Neural progenitor cell (in vitro differentiated cells): ENCODE measurements at regions not wholly inside any gene's neighbourhood (a gene's known extent, or its start where the extent isn't known, plus 50 kb on each side); places are given as distances from the start of the nearest gene placed in this dataset.

Experiments
- EZH2 ChIP-seq: fragments of 200-600 bp; sonication (generic); IDR thresholded peaks from 2 replicates; pipeline ENCODE4 v1.6.1; 2017; ENCODE audit warnings: antibody characterized with exemption, mild to moderate bottlenecking, moderate library complexity
- EZH2phosphoT487 ChIP-seq: fragments of 200-600 bp; sonication (generic); IDR thresholded peaks from 2 replicates; pipeline ENCODE4 v1.6.1; 2017; ENCODE audit warnings: antibody characterized with exemption
- TF ChIP-seq, protein P1 (sequence below): fragments of 200-600 bp; sonication (generic); IDR thresholded peaks from 2 replicates; pipeline ENCODE4 v1.5.1; 2017; ENCODE audit warnings: antibody characterized with exemption, mild to moderate bottlenecking

DNA sequence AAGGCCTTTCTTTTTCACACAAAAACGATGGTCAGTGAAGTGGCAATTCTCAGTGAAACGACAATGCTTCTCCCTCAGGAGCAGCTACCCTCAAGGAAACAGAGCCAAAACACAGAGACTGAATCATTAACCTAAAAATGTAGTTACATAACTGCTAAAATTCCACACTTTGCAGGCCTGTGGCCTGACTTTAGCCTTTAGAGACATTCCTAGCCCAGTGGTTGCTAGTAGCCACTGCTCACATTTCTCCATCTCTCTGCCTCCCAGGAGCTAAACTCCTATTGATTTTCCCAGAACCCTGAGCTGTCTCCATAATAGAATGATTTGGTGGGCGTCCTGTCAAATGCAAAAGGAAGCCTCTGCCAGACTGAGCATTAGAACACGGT, 630.1 kb upstream of the KCNMB2 start:
- TF ChIP-seq, protein P1, sequence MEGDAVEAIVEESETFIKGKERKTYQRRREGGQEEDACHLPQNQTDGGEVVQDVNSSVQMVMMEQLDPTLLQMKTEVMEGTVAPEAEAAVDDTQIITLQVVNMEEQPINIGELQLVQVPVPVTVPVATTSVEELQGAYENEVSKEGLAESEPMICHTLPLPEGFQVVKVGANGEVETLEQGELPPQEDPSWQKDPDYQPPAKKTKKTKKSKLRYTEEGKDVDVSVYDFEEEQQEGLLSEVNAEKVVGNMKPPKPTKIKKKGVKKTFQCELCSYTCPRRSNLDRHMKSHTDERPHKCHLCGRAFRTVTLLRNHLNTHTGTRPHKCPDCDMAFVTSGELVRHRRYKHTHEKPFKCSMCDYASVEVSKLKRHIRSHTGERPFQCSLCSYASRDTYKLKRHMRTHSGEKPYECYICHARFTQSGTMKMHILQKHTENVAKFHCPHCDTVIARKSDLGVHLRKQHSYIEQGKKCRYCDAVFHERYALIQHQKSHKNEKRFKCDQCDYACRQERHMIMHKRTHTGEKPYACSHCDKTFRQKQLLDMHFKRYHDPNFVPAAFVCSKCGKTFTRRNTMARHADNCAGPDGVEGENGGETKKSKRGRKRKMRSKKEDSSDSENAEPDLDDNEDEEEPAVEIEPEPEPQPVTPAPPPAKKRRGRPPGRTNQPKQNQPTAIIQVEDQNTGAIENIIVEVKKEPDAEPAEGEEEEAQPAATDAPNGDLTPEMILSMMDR: no peak
- no peak for TF ChIP-seq EZH2phosphoT487
- TF ChIP-seq EZH2: no peak
